Heart left ventricle (tissue), 13 donors: ENCODE measurements at regions not wholly inside any gene's neighbourhood (a gene's known extent, or its start where the extent isn't known, plus 50 kb on each side); places are given as distances from the start of the nearest gene placed in this dataset.

Experiments
- POLR2A ChIP-seq, 2 donors: fragments of 450-650 bp; IDR thresholded peaks; one replicate each; pipeline ENCODE4 v1.6.1; 2017; ENCODE audit warnings: antibody characterized with exemption in 2 of 2, mild to moderate bottlenecking in 2 of 2, moderate library complexity in 2 of 2
- TF ChIP-seq, protein P1 (sequence below), 12 donors: fragments of 200-600 bp; sonication (generic) in 4 of 12; IDR thresholded peaks; one replicate each; pipeline versions ENCODE4 v1.5.0 to v1.8.0; 2018 to 2022; ENCODE audit warnings: antibody characterized with exemption in 12 of 12, mild to moderate bottlenecking in 5 of 12
- donor health status: ischemic (EF 13 %, LVEDD 7.1; RV severe dilation, severe dysfunction).
- donor health status: DM: no; HTN: yes; CAD: no.
- donor health status: DM: no; HTN: no; CAD: no.
- donor health status: ischemic (EF 25% LVEDD 6.9; RV normal size, moderate dysfunction).
- donor health status: ischemic (EF 25% LVEDD 5.7; RV mildly dilated, moderate dysfunction).
- donor health status: ischemic (EF 35%, LVEDD 5.7; RV mildly dilated, moderate dysfunction).
- donor health status: nonischemic (EF 11% LVEDD 7.7; RV severe dilation, severe dysfunction).
- donor health status: DM: yes; HTN: yes; CAD: no.
- donor health status: PGD.
- donor health status: ischemic (EF 29% LVEDD 5.4; RV normal size, mild dysfunction).
- donor health status: nonischemic (EF 23%, LVEDD 6.1; RV moderate dilation, normal function).

DNA sequence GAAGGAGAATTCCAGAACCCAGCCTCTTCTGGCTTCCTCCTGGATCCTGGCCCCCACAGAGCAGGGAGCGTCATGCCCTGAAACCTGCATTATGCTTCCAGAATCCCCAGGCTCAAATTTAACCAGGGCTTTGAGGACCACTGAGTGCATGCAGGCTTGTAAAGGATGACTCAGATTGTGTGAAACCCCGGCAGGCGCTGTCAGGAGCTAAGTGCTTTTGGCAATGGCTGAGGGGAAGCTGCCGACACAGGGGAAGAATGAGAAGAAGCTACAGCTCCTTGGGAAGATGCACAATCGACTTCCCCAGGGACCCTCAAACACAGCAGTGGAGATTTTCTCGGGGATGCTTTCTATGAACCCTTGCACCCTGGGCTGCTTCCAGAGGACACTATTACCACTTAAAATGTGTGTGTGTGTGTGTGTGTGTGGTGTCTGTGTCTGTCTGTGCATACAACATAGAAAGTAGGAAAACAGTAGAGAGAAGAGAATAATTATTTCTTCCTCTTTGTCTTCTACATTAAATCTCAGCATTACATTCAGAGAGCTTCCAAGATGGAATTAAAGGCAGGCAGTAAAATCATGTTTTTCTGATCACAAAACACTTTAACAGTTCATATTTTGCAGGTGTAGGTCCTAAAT, 183.5 kb upstream of the INHBA start:
- TF ChIP-seq, protein P1, sequence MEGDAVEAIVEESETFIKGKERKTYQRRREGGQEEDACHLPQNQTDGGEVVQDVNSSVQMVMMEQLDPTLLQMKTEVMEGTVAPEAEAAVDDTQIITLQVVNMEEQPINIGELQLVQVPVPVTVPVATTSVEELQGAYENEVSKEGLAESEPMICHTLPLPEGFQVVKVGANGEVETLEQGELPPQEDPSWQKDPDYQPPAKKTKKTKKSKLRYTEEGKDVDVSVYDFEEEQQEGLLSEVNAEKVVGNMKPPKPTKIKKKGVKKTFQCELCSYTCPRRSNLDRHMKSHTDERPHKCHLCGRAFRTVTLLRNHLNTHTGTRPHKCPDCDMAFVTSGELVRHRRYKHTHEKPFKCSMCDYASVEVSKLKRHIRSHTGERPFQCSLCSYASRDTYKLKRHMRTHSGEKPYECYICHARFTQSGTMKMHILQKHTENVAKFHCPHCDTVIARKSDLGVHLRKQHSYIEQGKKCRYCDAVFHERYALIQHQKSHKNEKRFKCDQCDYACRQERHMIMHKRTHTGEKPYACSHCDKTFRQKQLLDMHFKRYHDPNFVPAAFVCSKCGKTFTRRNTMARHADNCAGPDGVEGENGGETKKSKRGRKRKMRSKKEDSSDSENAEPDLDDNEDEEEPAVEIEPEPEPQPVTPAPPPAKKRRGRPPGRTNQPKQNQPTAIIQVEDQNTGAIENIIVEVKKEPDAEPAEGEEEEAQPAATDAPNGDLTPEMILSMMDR (IDR thresholded peaks at IDR 0.05): no peak
- no peak for TF ChIP-seq POLR2A (IDR thresholded peaks at IDR 0.05)
